Left lung (tissue), 4 donors: ENCODE measurements at regions not wholly inside any gene's neighbourhood (a gene's known extent, or its start where the extent isn't known, plus 50 kb on each side); places are given as distances from the start of the nearest gene placed in this dataset.

Experiments
- ATAC-seq: fragments of 200-7000 bp; cut with Tn5 transposase; one replicate; pipeline ENCODE4 v1.9.1; 2020; ENCODE audit warnings: moderate library complexity
- DNase-seq, 4 donors: peaks; one replicate each; pipeline ENCODE4 v3.0.0-alpha.2; 2013 to 2020
- H3K27ac ChIP-seq, 2 donors: fragments of 200-600 bp; sonication (generic) in 1 of 2; one replicate each; pipeline versions ENCODE4 v1.5.0 to v1.8.0; 2020 to 2021
- H3K27me3 ChIP-seq, 2 donors: fragments of 200-600 bp; sonication (generic) in 1 of 2; one replicate each; pipeline versions ENCODE4 v1.5.0 to v1.8.0; 2020 to 2021
- H3K36me3 ChIP-seq, 2 donors: fragments of 200-600 bp; sonication (generic) in 1 of 2; one replicate each; pipeline versions ENCODE4 v1.5.0 to v1.8.0; 2020 to 2021
- H3K4me1 ChIP-seq, 2 donors: fragments of 200-600 bp; one replicate each; pipeline ENCODE4 v1.8.0; 2021
- H3K4me3 ChIP-seq, 2 donors: fragments of 200-600 bp; sonication (generic) in 1 of 2; one replicate each; pipeline versions ENCODE4 v1.5.0 to v1.8.0; 2020 to 2021; ENCODE audit warnings: mild to moderate bottlenecking in 1 of 2
- H3K9me3 ChIP-seq, 2 donors: fragments of 200-600 bp; sonication (generic) in 1 of 2; one replicate each; pipeline versions ENCODE4 v1.5.0 to v1.8.0; 2020 to 2021
- CTCF ChIP-seq, 2 donors: fragments of 200-600 bp; sonication (generic) in 1 of 2; IDR thresholded peaks; one replicate each; pipeline versions ENCODE4 v1.5.0 to v1.8.0; 2021; ENCODE audit warnings: antibody characterized with exemption in 2 of 2
- intact Hi-C, 2 donors: fragments of 100-400 bp; cut with DNase I; formaldehyde crosslinking; loops; one replicate each; pipeline versions ENCODE4 v1.11.2 to v1.14.2; 2022
- donor health status: DM: no; HTN: yes; CAD: no.
- donor health status: DM: no; HTN: no; CAD: no.

GRCh38 chr6:22030730-22031619, 265.9 kb downstream of the PRL start:
- TF ChIP-seq CTCF (IDR thresholded peaks at IDR 0.05): no peak
- no peak overlapping the region for H3K27ac ChIP-seq
- no peak overlapping the region for H3K4me3 ChIP-seq
- DNase-seq: no peak
- ATAC-seq: no peak
- peaks cover 14 to 17% of the 10 kb centered on the region in 2 donors for H3K4me1 ChIP-seq
- no peaks in the 10 kb centered on the region for H3K36me3 ChIP-seq
- intact Hi-C loops: no loop called here
- no peaks in the 10 kb centered on the region for H3K9me3 ChIP-seq
- H3K27me3 ChIP-seq: no peaks in the 10 kb centered on the region

- Histone ChIP-seq H3K27ac (peak overlapping the region in 1 of 2 donors; percentile 1), H3K9me3 (peaks cover 0 to 12% of the 10 kb centered on the region in 2 donors), H3K36me3 (no peaks in the 10 kb centered on the region), H3K4me3 (no peak overlapping the region), H3K4me1 (no peaks in the 10 kb centered on the region), H3K27me3 (no peaks in the 10 kb centered on the region)
- ATAC-seq (peak; percentile 35), DNase-seq (no peak)
- no peak for TF ChIP-seq CTCF (IDR thresholded peaks at IDR 0.05)
- intact Hi-C loops: no loop called here
These were observed 261.1 kb downstream of the PRL start for GRCh38 chr6:22035690-22036089.

- ATAC-seq: peak; percentile 88
- Histone ChIP-seq H3K9me3 (peaks cover 0 to 18% of the 10 kb centered on the region in 2 donors), H3K4me1 (no peaks in the 10 kb centered on the region), H3K27me3 (no peaks in the 10 kb centered on the region), H3K36me3 (no peaks in the 10 kb centered on the region), H3K4me3 (no peak overlapping the region), H3K27ac (peak overlapping the region in 1 of 2 donors; percentile 1)
- TF ChIP-seq CTCF (IDR thresholded peaks at IDR 0.05): no peak
- intact Hi-C loops: no loop called here
- DNase-seq: peak in 2 of 4 donors; percentile 47 to 76
These were observed 260.6 kb downstream of the PRL start for GRCh38 chr6:22036275-22036674.

GRCh38 chr6:22036699-22037098, 260.1 kb downstream of the PRL start:
- no peak for TF ChIP-seq CTCF (IDR thresholded peaks at IDR 0.05)
- Histone ChIP-seq H3K27me3 (no peaks in the 10 kb centered on the region), H3K4me3 (no peak overlapping the region), H3K36me3 (no peaks in the 10 kb centered on the region), H3K4me1 (no peaks in the 10 kb centered on the region), H3K27ac (no peak overlapping the region), H3K9me3 (peaks cover 0 to 21% of the 10 kb centered on the region in 2 donors)
- ATAC-seq (no peak), DNase-seq (no peak)
- intact Hi-C loops: no loop called here

GRCh38 chr6:22041797-22042480, 254.9 kb downstream of the PRL start:
- TF ChIP-seq CTCF (IDR thresholded peaks at IDR 0.05): no peak
- Histone ChIP-seq H3K36me3 (no peaks in the 10 kb centered on the region), H3K4me1 (peaks cover 0 to 5% of the 10 kb centered on the region in 2 donors), H3K9me3 (peaks cover 0 to 21% of the 10 kb centered on the region in 2 donors), H3K27me3 (no peaks in the 10 kb centered on the region), H3K4me3 (no peak overlapping the region), H3K27ac (peak overlapping the region in 1 of 2 donors; percentile 71)
- ATAC-seq: peak; percentile 64
- no peak for DNase-seq
- intact Hi-C loops: no loop called here
